GM12878 (cell line): ENCODE measurements at regions not wholly inside any gene's neighbourhood (a gene's known extent, or its start where the extent isn't known, plus 50 kb on each side); places are given as distances from the start of the nearest gene placed in this dataset.

Experiments
- ATAC-seq: fragments of 200-7000 bp; cut with Tn5 transposase; 3 replicates; pipeline ENCODE4 v1.9.1; 2020; ENCODE audit warnings: mild to moderate bottlenecking, moderate library complexity
- BruUV-seq: library from RNA; stranded (reverse); fragments of 400-500 nt; replicated peaks from 2 replicates; lab custom pipeline; 2021; lab: Mats Ljungman, UMichigan
- CTCF ChIA-PET: fragments of 300-600 bp; sonication (Branson Sonifier 250); formaldehyde crosslinking; extraction: SDS; loops from one replicate; lab custom pipeline; 2021; ENCODE audit warnings: inconsistent platforms; lab: Yijun Ruan, JAX
- POLR2A ChIA-PET: fragments of 350-600 bp; formaldehyde crosslinking; extraction: SDS; loops from one replicate; lab custom pipeline; 2021; ENCODE audit warnings: inconsistent platforms; lab: Charles Lee
- RAD21 ChIA-PET: fragments of 300-600 bp; sonication (Branson Sonifier 250); formaldehyde crosslinking; loops from one replicate; lab custom pipeline; 2023; ENCODE audit warnings: antibody characterized with exemption; ENCODE audit not compliant: unreplicated experiment; lab: Charles Lee
- SMC1A ChIA-PET: fragments of 300-600 bp; sonication (Branson Sonifier 250); formaldehyde crosslinking; loops from one replicate; lab custom pipeline; 2023; ENCODE audit not compliant: unreplicated experiment, uncharacterized antibody; lab: Charles Lee
- DNase-seq: peaks from one replicate; pipeline ENCODE4 v3.0.0-alpha.2; 2011; ENCODE audit warnings: low read depth, low spot score
- FAIRE-seq: peaks from 3 replicates; lab custom pipeline; 2011; peaks lifted over from hg19 to GRCh38; lab: Jason Lieb, UNC
- H2AFZ ChIP-seq: 2 replicates; pipeline ENCODE4 v1.6.0; 2011; ENCODE audit warnings: low read depth, low read length, control low read depth; ENCODE audit not compliant: control insufficient read depth
- H3K27ac ChIP-seq: 2 replicates; pipeline ENCODE4 v1.5.1; 2011; ENCODE audit warnings: control low read depth; ENCODE audit not compliant: control insufficient read depth, insufficient read depth
- H3K27me3 ChIP-seq, 2 experiments: replicated peaks in 1 of 2; 2 replicates each; pipeline versions ENCODE4 v1.6.0 to v1.6.1; 2011; ENCODE audit warnings: low read length in 1 of 2; ENCODE audit not compliant: control insufficient read depth in 2 of 2, insufficient read depth in 2 of 2
- H3K36me3 ChIP-seq, 2 experiments: 2 replicates each; pipeline ENCODE4 v1.5.1; 2011; ENCODE audit warnings: low read length in 1 of 2; ENCODE audit not compliant: control insufficient read depth in 2 of 2, insufficient read depth in 2 of 2
- H3K4me1 ChIP-seq: 2 replicates; pipeline ENCODE4 v1.6.1; 2011; ENCODE audit warnings: mild to moderate bottlenecking, low read length, moderate library complexity, mixed read lengths; ENCODE audit not compliant: control insufficient read depth, insufficient read depth
- H3K4me2 ChIP-seq: 2 replicates; pipeline ENCODE4 v1.6.0; 2011; ENCODE audit warnings: control low read depth; ENCODE audit not compliant: control insufficient read depth, insufficient read depth
- H3K4me3 ChIP-seq: fragments of 200-600 bp; sonication (generic); 2 replicates; pipeline ENCODE4 v1.5.1; 2016
- H3K79me2 ChIP-seq: 2 replicates; pipeline ENCODE4 v1.6.0; 2011; ENCODE audit warnings: low read length; ENCODE audit not compliant: control insufficient read depth, insufficient read depth
- H3K9ac ChIP-seq: 2 replicates; pipeline ENCODE4 v1.8.0; 2011; ENCODE audit warnings: low read length, control low read depth, mixed read lengths; ENCODE audit not compliant: control insufficient read depth, insufficient read depth
- H3K9me3 ChIP-seq: replicated peaks from 3 replicates; pipeline ENCODE4 v1.5.1; 2011; ENCODE audit warnings: mild to moderate bottlenecking, low read length; ENCODE audit not compliant: control insufficient read depth, insufficient read depth
- H4K20me1 ChIP-seq: 2 replicates; pipeline ENCODE4 v1.6.0; 2011; ENCODE audit not compliant: control insufficient read depth, insufficient read depth
- ASH2L ChIP-seq: fragments of 300-600, 200-600 bp; sonication (generic); IDR thresholded peaks from 2 replicates; pipeline ENCODE4 v1.6.1; 2017; ENCODE audit warnings: low read depth, mild to moderate bottlenecking, borderline replicate concordance
- BACH1 ChIP-seq: fragments of 450-650 bp; IDR thresholded peaks from 2 replicates; pipeline ENCODE4 v1.6.1; 2017; ENCODE audit warnings: mild to moderate bottlenecking, borderline replicate concordance
- CBX3 ChIP-seq: fragments of 200-600 bp; sonication (generic); IDR thresholded peaks from 2 replicates; pipeline ENCODE4 v1.6.1; 2016; ENCODE audit warnings: low read depth, borderline replicate concordance
- ESRRA ChIP-seq: IDR thresholded peaks from 2 replicates; pipeline ENCODE4 v1.6.1; 2012; ENCODE audit warnings: mild to moderate bottlenecking, low read length, improper control_type of control experiment
- EZH2 ChIP-seq: IDR thresholded peaks from 2 replicates; pipeline ENCODE4 v1.6.1; 2012; ENCODE audit warnings: low read depth, mild to moderate bottlenecking, control low read depth, inconsistent platforms, low read length, borderline replicate concordance; ENCODE audit not compliant: control insufficient read depth
- HDAC6 ChIP-seq: fragments of 200-600 bp; sonication (generic); IDR thresholded peaks from one replicate; pipeline ENCODE4 v1.8.0; 2017; ENCODE audit warnings: antibody characterized with exemption; ENCODE audit not compliant: unreplicated experiment
- HDGF ChIP-seq: fragments of 450-650 bp; IDR thresholded peaks from 2 replicates; pipeline ENCODE4 v1.6.1; 2016; ENCODE audit warnings: antibody characterized with exemption
- NFYB ChIP-seq: IDR thresholded peaks from 2 replicates; pipeline ENCODE4 v1.6.1; 2011; ENCODE audit warnings: low read depth, mild to moderate bottlenecking, low read length, improper control_type of control experiment, moderate library complexity; ENCODE audit not compliant: insufficient read depth
- SIN3A ChIP-seq: IDR thresholded peaks from 2 replicates; pipeline ENCODE4 v1.6.1; 2012; ENCODE audit warnings: low read depth, low read length, improper control_type of control experiment
- SIX5 ChIP-seq: IDR thresholded peaks from 2 replicates; pipeline ENCODE4 v1.6.1; 2011; ENCODE audit warnings: mild to moderate bottlenecking, low read depth, low read length, moderate library complexity; ENCODE audit not compliant: severe bottlenecking
- TCF12 ChIP-seq: IDR thresholded peaks from 2 replicates; pipeline ENCODE4 v1.6.1; 2011; ENCODE audit warnings: low read depth, mild to moderate bottlenecking, low read length
- YY1 ChIP-seq: IDR thresholded peaks from 2 replicates; pipeline ENCODE4 v1.6.1; 2011; ENCODE audit warnings: low read depth, mild to moderate bottlenecking, low read length
- ZNF207 ChIP-seq: fragments of 450-650 bp; IDR thresholded peaks from 2 replicates; pipeline ENCODE4 v1.6.1; 2014; ENCODE audit warnings: antibody characterized with exemption, mild to moderate bottlenecking, borderline replicate concordance
- ZSCAN29 ChIP-seq: fragments of 450-650 bp; IDR thresholded peaks from 2 replicates; pipeline ENCODE4 v1.6.1; 2017; ENCODE audit warnings: mild to moderate bottlenecking, moderate library complexity
- WGBS: methylation state at CpG from one replicate; pipeline ENCODE4 v1.1.6; 2016; ENCODE audit warnings: low lambda C conversion rate; ENCODE audit not compliant: insufficient replicate concordance, insufficient coverage; ENCODE audit errors: missing lambda C conversion rate; 5-methylcytosine and 5-hydroxymethylcytosine counted together
- in situ Hi-C: fragments of 300-500 bp; cut with MboI; formaldehyde crosslinking; loops from 9 replicates; pipeline ENCODE4 v1.14.3; 2018; ENCODE audit warnings: mixed read lengths
- intact Hi-C: fragments of 100-400 bp; cut with micrococcal nuclease; formaldehyde crosslinking; loops from one replicate; pipeline ENCODE4 v1.14.2; 2022; ENCODE audit not compliant: unreplicated experiment
- TF ChIP-seq, protein P1 (sequence below): IDR thresholded peaks from 2 replicates; pipeline ENCODE4 v1.6.1; 2011; ENCODE audit warnings: borderline replicate concordance, low read depth, mild to moderate bottlenecking, moderate library complexity, mixed read lengths, low read length; ENCODE audit not compliant: insufficient read depth; ENCODE audit errors: extremely low read length
- TF ChIP-seq, protein P2 (sequence below): IDR thresholded peaks from 2 replicates; pipeline ENCODE4 v1.6.1; 2011; ENCODE audit warnings: borderline replicate concordance, low read depth, mild to moderate bottlenecking, moderate library complexity, low read length; ENCODE audit not compliant: insufficient read depth, poor library complexity, severe bottlenecking
- TF ChIP-seq, protein P3 (sequence below): fragments of 450-650 bp; formaldehyde crosslinking; IDR thresholded peaks from 2 replicates; pipeline ENCODE4 v1.5.0; 2022; ENCODE audit warnings: mild to moderate bottlenecking, missing genetic modification characterization

DNA sequence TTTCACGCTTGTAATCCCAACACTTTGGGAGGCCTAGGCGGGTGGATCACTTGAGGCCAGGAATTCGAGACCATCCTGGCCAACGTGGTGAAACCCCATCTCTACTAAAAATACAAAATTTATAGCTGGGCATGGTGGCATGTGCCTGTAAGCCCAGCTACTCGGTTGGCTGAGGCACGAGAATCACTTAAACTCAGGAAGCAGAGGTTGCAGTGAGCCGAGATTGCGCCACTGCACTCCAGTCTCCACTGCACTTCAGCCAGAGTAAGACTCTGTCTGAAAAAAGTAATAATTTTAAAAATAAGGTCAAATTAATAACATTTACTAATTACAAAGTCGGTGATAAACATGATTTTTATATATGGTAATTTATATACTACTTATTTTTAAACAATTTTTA lies 155.9 kb downstream of the AXIN2 start:
- Histone ChIP-seq H2AFZ (no peak overlapping the region), H3K4me3 (no peak overlapping the region), H3K27ac (no peak overlapping the region), H3K4me2 (no peak overlapping the region), H3K9me3 (no peaks in the 10 kb centered on the region), H4K20me1 (no peaks in the 10 kb centered on the region), H3K27me3 (no peaks in the 10 kb centered on the region), H3K36me3 (no peaks in the 10 kb centered on the region), H3K9ac (no peak overlapping the region), H3K79me2 (no peaks in the 10 kb centered on the region), H3K4me1 (no peaks in the 10 kb centered on the region)
- FAIRE-seq (no peak), ATAC-seq (no peak), DNase-seq (no peak)
- ChIA-PET SMC1A (no interaction called here), RAD21 (no interaction called here), CTCF (no interaction called here), POLR2A (no interaction called here)
- TF ChIP-seq, protein P1, sequence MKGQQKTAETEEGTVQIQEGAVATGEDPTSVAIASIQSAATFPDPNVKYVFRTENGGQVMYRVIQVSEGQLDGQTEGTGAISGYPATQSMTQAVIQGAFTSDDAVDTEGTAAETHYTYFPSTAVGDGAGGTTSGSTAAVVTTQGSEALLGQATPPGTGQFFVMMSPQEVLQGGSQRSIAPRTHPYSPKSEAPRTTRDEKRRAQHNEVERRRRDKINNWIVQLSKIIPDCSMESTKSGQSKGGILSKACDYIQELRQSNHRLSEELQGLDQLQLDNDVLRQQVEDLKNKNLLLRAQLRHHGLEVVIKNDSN = no peak
- TF ChIP-seq SIN3A (no peak), ASH2L (no peak), ZSCAN29 (no peak), SIX5 (no peak), HDGF (no peak), EZH2 (no peak), YY1 (no peak), BACH1 (no peak), ZNF207 (no peak), HDAC6 (no peak), TCF12 (no peak), CBX3 (no peak), ESRRA (no peak), NFYB (no peak)
- TF ChIP-seq, protein P2, sequence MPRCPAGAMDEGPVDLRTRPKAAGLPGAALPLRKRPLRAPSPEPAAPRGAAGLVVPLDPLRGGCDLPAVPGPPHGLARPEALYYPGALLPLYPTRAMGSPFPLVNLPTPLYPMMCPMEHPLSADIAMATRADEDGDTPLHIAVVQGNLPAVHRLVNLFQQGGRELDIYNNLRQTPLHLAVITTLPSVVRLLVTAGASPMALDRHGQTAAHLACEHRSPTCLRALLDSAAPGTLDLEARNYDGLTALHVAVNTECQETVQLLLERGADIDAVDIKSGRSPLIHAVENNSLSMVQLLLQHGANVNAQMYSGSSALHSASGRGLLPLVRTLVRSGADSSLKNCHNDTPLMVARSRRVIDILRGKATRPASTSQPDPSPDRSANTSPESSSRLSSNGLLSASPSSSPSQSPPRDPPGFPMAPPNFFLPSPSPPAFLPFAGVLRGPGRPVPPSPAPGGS = no peak
- TF ChIP-seq, protein P3, sequence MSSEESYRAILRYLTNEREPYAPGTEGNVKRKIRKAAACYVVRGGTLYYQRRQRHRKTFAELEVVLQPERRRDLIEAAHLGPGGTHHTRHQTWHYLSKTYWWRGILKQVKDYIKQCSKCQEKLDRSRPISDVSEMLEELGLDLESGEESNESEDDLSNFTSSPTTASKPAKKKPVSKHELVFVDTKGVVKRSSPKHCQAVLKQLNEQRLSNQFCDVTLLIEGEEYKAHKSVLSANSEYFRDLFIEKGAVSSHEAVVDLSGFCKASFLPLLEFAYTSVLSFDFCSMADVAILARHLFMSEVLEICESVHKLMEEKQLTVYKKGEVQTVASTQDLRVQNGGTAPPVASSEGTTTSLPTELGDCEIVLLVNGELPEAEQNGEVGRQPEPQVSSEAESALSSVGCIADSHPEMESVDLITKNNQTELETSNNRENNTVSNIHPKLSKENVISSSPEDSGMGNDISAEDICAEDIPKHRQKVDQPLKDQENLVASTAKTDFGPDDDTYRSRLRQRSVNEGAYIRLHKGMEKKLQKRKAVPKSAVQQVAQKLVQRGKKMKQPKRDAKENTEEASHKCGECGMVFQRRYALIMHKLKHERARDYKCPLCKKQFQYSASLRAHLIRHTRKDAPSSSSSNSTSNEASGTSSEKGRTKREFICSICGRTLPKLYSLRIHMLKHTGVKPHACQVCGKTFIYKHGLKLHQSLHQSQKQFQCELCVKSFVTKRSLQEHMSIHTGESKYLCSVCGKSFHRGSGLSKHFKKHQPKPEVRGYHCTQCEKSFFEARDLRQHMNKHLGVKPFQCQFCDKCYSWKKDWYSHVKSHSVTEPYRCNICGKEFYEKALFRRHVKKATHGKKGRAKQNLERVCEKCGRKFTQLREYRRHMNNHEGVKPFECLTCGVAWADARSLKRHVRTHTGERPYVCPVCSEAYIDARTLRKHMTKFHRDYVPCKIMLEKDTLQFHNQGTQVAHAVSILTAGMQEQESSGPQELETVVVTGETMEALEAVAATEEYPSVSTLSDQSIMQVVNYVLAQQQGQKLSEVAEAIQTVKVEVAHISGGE (CRISPR knock-in tag) = no peak
- in situ Hi-C loops (no loop called here), intact Hi-C loops (no loop called here)
- BruUV-seq = no TSS peak
- 19% methylated on average over 9 of the region's 9 CpGs for WGBS
